ENCODE measurements at regions not wholly inside any gene's neighbourhood (a gene's known extent, or its start where the extent isn't known, plus 50 kb on each side); places are given as distances from the start of the nearest gene placed in this dataset.

DNA sequence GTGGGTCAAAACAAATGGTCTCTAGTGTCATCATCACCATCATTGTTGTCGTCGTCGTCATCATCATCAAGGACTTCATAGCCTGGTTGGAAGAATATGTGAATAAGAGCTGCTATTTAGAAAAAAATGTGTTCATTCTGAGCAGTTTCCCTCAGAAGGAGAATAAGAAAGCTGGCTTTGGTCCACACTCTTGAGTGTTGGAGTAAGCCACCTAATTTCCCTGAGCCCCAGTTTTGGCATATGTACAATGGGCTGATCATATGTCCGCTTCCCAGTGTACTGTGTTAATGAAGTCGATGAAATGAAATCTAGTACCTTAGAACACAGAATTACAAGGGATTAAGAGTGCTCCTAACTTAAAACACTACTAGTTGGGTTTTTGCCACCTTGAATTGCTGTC is 545.5 kb downstream of the CCDC171 start:
- no peak overlapping the region for H3K4me3 Mint-ChIP-seq
- ATAC-seq (replicated peaks) (no peak), DNase-seq (no peak)
- no peaks in the 10 kb centered on the region for H3K36me3 Mint-ChIP-seq
- H3K27me3 Mint-ChIP-seq = no peaks in the 10 kb centered on the region
- H3K9me3 Mint-ChIP-seq = peaks cover 5 to 8% of the 10 kb centered on the region in 2 donors
- H3K27ac Mint-ChIP-seq = no peak overlapping the region
- H3K4me1 Mint-ChIP-seq = no peaks in the 10 kb centered on the region

DNA sequence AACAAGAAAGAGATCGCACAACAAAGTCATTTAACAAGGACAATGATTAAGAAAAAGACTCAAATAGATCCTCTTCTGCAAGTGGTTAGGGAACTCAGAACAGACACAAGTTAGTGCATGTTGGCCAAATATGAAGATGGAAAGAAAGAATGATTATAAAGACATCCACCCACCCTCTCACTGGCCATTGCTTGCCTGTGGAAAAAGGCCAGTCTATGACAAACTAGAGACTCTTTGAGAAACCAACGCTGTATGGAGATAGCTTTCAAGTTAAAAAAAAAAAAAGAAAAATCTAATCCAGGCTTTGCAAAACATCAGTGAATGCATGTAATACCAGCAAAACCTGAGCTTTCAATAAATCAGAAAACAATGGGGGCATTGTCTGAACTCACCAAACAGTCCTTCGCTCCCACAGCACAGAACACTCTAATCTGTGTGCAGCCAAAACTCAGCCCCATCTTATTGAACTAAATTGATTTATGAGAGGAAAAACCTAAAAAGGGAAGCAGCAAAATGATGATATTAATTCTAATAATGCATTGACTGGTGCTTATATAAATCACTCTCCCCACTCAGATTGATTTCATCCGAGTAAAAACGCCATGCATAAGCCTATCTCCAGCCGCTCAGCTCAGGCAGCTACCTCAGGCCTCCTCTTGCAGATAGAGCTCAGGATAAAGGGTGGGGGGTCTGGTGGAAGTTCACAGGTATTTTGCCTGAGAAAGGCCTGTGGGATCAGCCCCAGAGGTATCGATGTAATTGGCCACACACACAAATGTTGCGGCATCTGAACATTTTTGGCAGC is 547.1 kb downstream of the CCDC171 start:
- DNase-seq (no peak), ATAC-seq (replicated peaks) (no peak)
- Mint-ChIP-seq H3K4me3 (no peak overlapping the region), H3K27ac (no peak overlapping the region), H3K4me1 (no peaks in the 10 kb centered on the region), H3K27me3 (no peaks in the 10 kb centered on the region), H3K9me3 (peaks cover 3 to 4% of the 10 kb centered on the region in 2 donors), H3K36me3 (no peaks in the 10 kb centered on the region)

GRCh38 chr9:16100537-16101091 is 547.8 kb downstream of the CCDC171 start:
- no peaks in the 10 kb centered on the region for H3K36me3 Mint-ChIP-seq
- H3K4me3 Mint-ChIP-seq = no peak overlapping the region
- H3K27me3 Mint-ChIP-seq = no peaks in the 10 kb centered on the region
- ATAC-seq (replicated peaks) (no peak), DNase-seq (no peak)
- no peaks in the 10 kb centered on the region for H3K4me1 Mint-ChIP-seq
- no peak overlapping the region for H3K27ac Mint-ChIP-seq
- H3K9me3 Mint-ChIP-seq = peaks cover 0 to 1% of the 10 kb centered on the region in 2 donors

GRCh38 chr9:16102154-16102553 is 549.3 kb downstream of the CCDC171 start:
- Mint-ChIP-seq H3K9me3 (peaks cover 0 to 1% of the 10 kb centered on the region in 2 donors), H3K27ac (no peak overlapping the region), H3K36me3 (no peaks in the 10 kb centered on the region), H3K4me3 (no peak overlapping the region), H3K4me1 (no peaks in the 10 kb centered on the region), H3K27me3 (no peaks in the 10 kb centered on the region)
- DNase-seq (no peak), ATAC-seq (replicated peaks) (no peak)

GRCh38 chr9:16103620-16104397 is 551.0 kb downstream of the CCDC171 start:
- peaks cover 0 to 1% of the 10 kb centered on the region in 2 donors for H3K9me3 Mint-ChIP-seq
- no peaks in the 10 kb centered on the region for H3K4me1 Mint-ChIP-seq
- ATAC-seq (replicated peaks) = no peak
- no peaks in the 10 kb centered on the region for H3K36me3 Mint-ChIP-seq
- no peak for DNase-seq
- no peaks in the 10 kb centered on the region for H3K27me3 Mint-ChIP-seq
- no peak overlapping the region for H3K27ac Mint-ChIP-seq
- no peak overlapping the region for H3K4me3 Mint-ChIP-seq

DNA sequence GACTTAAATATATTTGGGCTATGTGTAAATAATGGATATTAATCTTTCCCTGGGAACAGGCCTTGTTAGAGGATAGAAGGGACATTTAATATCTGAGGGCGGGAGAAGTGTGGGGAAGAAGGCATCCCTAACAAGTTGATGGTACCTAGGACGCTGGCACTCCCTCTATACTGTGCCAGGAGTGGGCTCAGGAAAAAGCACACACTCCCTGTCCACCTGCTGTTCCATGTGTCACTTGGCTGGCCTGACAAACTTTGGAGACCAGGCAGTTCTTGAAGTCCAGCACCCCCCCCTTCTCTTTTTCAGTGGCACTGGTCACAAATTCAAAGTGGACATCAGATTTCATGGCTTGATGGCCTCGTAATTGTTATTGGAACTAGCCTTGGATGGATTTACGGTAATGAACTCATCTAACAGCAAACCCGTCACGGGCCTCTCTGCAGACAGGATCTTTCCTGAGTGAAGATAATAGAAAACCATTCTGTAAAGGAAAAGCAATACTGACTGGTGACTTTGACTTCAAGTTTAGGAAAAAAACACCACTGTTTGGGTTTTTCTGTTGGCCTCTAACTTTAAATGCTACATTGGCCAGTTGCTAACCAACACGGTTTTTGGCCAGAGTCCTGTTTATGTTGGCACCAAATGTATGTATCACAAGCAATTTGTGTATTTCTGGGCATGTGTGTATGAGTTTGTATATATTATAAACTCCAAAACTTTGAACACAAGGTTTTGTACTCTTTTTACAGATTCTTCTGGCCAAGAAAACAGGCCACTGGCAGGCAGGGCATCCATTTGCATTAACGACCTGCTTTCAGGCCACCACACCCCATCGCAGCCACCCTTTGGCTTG is 552.6 kb downstream of the CCDC171 start:
- DNase-seq (no peak), ATAC-seq (replicated peaks) (no peak)
- no peak overlapping the region for H3K27ac Mint-ChIP-seq
- H3K9me3 Mint-ChIP-seq = peaks cover 0 to 1% of the 10 kb centered on the region in 2 donors
- H3K4me1 Mint-ChIP-seq = no peaks in the 10 kb centered on the region
- H3K4me3 Mint-ChIP-seq = no peak overlapping the region
- no peaks in the 10 kb centered on the region for H3K36me3 Mint-ChIP-seq
- H3K27me3 Mint-ChIP-seq = no peaks in the 10 kb centered on the region

GRCh38 chr9:16106021-16106571 is 553.3 kb downstream of the CCDC171 start:
- no peaks in the 10 kb centered on the region for H3K27me3 Mint-ChIP-seq
- DNase-seq = no peak
- H3K27ac Mint-ChIP-seq = no peak overlapping the region
- H3K9me3 Mint-ChIP-seq = peaks cover 0 to 1% of the 10 kb centered on the region in 2 donors
- ATAC-seq (replicated peaks) = no peak
- H3K36me3 Mint-ChIP-seq = no peaks in the 10 kb centered on the region
- H3K4me3 Mint-ChIP-seq = no peak overlapping the region
- H3K4me1 Mint-ChIP-seq = no peaks in the 10 kb centered on the region

- H3K4me1 Mint-ChIP-seq = no peaks in the 10 kb centered on the region
- no peaks in the 10 kb centered on the region for H3K27me3 Mint-ChIP-seq
- H3K36me3 Mint-ChIP-seq = no peaks in the 10 kb centered on the region
- ATAC-seq (replicated peaks) (no peak), DNase-seq (no peak)
- H3K4me3 Mint-ChIP-seq = no peak overlapping the region
- H3K9me3 Mint-ChIP-seq = peaks cover 0 to 4% of the 10 kb centered on the region in 2 donors
- no peak overlapping the region for H3K27ac Mint-ChIP-seq
These were observed 559.3 kb downstream of the CCDC171 start for GRCh38 chr9:16112116-16112515.

- H3K4me3 Mint-ChIP-seq = no peak overlapping the region
- no peaks in the 10 kb centered on the region for H3K27me3 Mint-ChIP-seq
- no peak for DNase-seq
- H3K27ac Mint-ChIP-seq = no peak overlapping the region
- no peaks in the 10 kb centered on the region for H3K36me3 Mint-ChIP-seq
- H3K9me3 Mint-ChIP-seq = peaks cover 0 to 7% of the 10 kb centered on the region in 2 donors
- H3K4me1 Mint-ChIP-seq = no peaks in the 10 kb centered on the region
- no peak for ATAC-seq (replicated peaks)
These were observed 563.2 kb downstream of the CCDC171 start for GRCh38 chr9:16115994-16116393.

DNA sequence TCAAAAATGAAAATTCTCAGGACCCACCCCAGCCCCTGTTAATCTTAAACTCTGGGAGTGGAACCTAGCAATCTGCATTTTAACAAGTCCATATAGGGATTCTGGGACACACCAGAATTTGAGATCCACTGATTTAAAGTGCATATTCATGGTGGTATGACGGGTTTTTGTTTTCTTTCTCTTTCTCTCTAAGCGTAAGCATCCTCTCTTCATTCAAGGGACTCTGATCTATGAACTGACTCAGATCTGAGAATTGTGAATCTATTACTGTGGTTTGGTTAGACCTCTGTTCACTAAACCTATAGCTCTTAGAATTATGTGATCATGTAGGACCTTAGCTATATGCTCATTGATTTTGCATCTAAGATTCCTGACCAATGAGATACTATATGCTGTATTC is 565.2 kb downstream of the CCDC171 start:
- Mint-ChIP-seq H3K4me1 (no peaks in the 10 kb centered on the region), H3K27ac (no peak overlapping the region), H3K9me3 (peaks cover 0 to 4% of the 10 kb centered on the region in 2 donors), H3K36me3 (no peaks in the 10 kb centered on the region), H3K27me3 (no peaks in the 10 kb centered on the region), H3K4me3 (no peak overlapping the region)
- ATAC-seq (replicated peaks) (no peak), DNase-seq (no peak)

GRCh38 chr9:16119261-16120230 is 566.7 kb downstream of the CCDC171 start:
- peaks cover 0 to 4% of the 10 kb centered on the region in 2 donors for H3K9me3 Mint-ChIP-seq
- no peak for ATAC-seq (replicated peaks)
- H3K4me1 Mint-ChIP-seq = no peaks in the 10 kb centered on the region
- DNase-seq = no peak
- no peaks in the 10 kb centered on the region for H3K36me3 Mint-ChIP-seq
- no peaks in the 10 kb centered on the region for H3K27me3 Mint-ChIP-seq
- no peak overlapping the region for H3K27ac Mint-ChIP-seq
- H3K4me3 Mint-ChIP-seq = no peak overlapping the region

GRCh38 chr9:16120231-16120641 is 567.4 kb downstream of the CCDC171 start:
- H3K36me3 Mint-ChIP-seq = no peaks in the 10 kb centered on the region
- DNase-seq = no peak
- no peaks in the 10 kb centered on the region for H3K27me3 Mint-ChIP-seq
- H3K9me3 Mint-ChIP-seq = peaks cover 1 to 5% of the 10 kb centered on the region in 2 donors
- H3K4me3 Mint-ChIP-seq = no peak overlapping the region
- no peaks in the 10 kb centered on the region for H3K4me1 Mint-ChIP-seq
- H3K27ac Mint-ChIP-seq = no peak overlapping the region
- no peak for ATAC-seq (replicated peaks)

GRCh38 chr9:16120727-16121126 is 567.9 kb downstream of the CCDC171 start:
- DNase-seq = no peak
- H3K36me3 Mint-ChIP-seq = no peaks in the 10 kb centered on the region
- H3K4me3 Mint-ChIP-seq = no peak overlapping the region
- ATAC-seq (replicated peaks) = no peak
- no peaks in the 10 kb centered on the region for H3K27me3 Mint-ChIP-seq
- H3K27ac Mint-ChIP-seq = no peak overlapping the region
- H3K9me3 Mint-ChIP-seq = peaks cover 5 to 6% of the 10 kb centered on the region in 2 donors
- H3K4me1 Mint-ChIP-seq = no peaks in the 10 kb centered on the region
